SK-N-SH treated with all-trans-retinoic acid at 6 μM for 48 hours (cell line): ENCODE measurements at regions not wholly inside any gene's neighbourhood (a gene's known extent, or its start where the extent isn't known, plus 50 kb on each side); places are given as distances from the start of the nearest gene placed in this dataset.

ENCODE experiments used
- CREB5 ChIP-seq: fragments of 250-450 bp; sonication (Bioruptor Pico); IDR thresholded peaks from 2 replicates; pipeline ENCODE4 v1.5.1; 2020; ENCODE audit warnings: low read depth, mild to moderate bottlenecking, moderate library complexity
- CSDC2 ChIP-seq: fragments of 250-450 bp; sonication (Bioruptor Pico); IDR thresholded peaks from 2 replicates; pipeline ENCODE4 v1.5.0; 2020; ENCODE audit warnings: mild to moderate bottlenecking, moderate library complexity
- ISL1 ChIP-seq: fragments of 250-450 bp; sonication (Bioruptor Pico); IDR thresholded peaks from 2 replicates; pipeline ENCODE4 v2.1.2; 2022; ENCODE audit warnings: mild to moderate bottlenecking, moderate library complexity
- POU6F1 ChIP-seq: fragments of 250-450 bp; sonication (Bioruptor Pico); IDR thresholded peaks from 2 replicates; pipeline ENCODE4 v1.8.0; 2021; ENCODE audit warnings: low read depth, mild to moderate bottlenecking, moderate library complexity, borderline replicate concordance
- SNAI2 ChIP-seq: fragments of 250-450 bp; sonication (Bioruptor Pico); IDR thresholded peaks from 2 replicates; pipeline ENCODE4 v1.5.0; 2020; ENCODE audit warnings: mild to moderate bottlenecking, moderate library complexity
- TCF4 ChIP-seq: fragments of 250-450 bp; sonication (Bioruptor Pico); IDR thresholded peaks from 2 replicates; pipeline ENCODE4 v1.8.0; 2021; ENCODE audit warnings: mild to moderate bottlenecking, moderate library complexity, borderline replicate concordance
- TOX ChIP-seq: fragments of 250-450 bp; sonication (Bioruptor Pico); IDR thresholded peaks from 2 replicates; pipeline ENCODE4 v1.8.0; 2021; ENCODE audit warnings: mild to moderate bottlenecking, moderate library complexity, borderline replicate concordance
- ZC3H10 ChIP-seq: fragments of 250-450 bp; sonication (Bioruptor Pico); IDR thresholded peaks from 2 replicates; pipeline ENCODE4 v1.5.1; 2021; ENCODE audit warnings: mild to moderate bottlenecking, moderate library complexity
- ZFP30 ChIP-seq: fragments of 450-650 bp; formaldehyde crosslinking; IDR thresholded peaks from 2 replicates; pipeline ENCODE4 v1.5.0; 2022; ENCODE audit warnings: mild to moderate bottlenecking, moderate library complexity
- ZNF565 ChIP-seq: fragments of 450-650 bp; formaldehyde crosslinking; conservative IDR thresholded peaks from 2 replicates; pipeline ENCODE4 v1.5.0; 2020; ENCODE audit warnings: low read depth, mild to moderate bottlenecking, moderate library complexity
- ZNF8 ChIP-seq: fragments of 450-650 bp; formaldehyde crosslinking; IDR thresholded peaks from 2 replicates; pipeline ENCODE4 v1.5.0; 2020; ENCODE audit warnings: mild to moderate bottlenecking, moderate library complexity
- TF ChIP-seq, protein P1 (sequence below): fragments of 250-450 bp; sonication (Bioruptor Pico); IDR thresholded peaks from 2 replicates; pipeline ENCODE4 v1.5.1; 2021; ENCODE audit warnings: mild to moderate bottlenecking, moderate library complexity
- TF ChIP-seq, protein P2 (sequence below): fragments of 250-450 bp; sonication (Bioruptor Pico); IDR thresholded peaks from 2 replicates; pipeline ENCODE4 v1.8.0; 2020; ENCODE audit warnings: mild to moderate bottlenecking, moderate library complexity, borderline replicate concordance

GRCh38 chr21:20419772-20420171, 578.4 kb upstream of the NCAM2 start:
- TF ChIP-seq, protein P1, sequence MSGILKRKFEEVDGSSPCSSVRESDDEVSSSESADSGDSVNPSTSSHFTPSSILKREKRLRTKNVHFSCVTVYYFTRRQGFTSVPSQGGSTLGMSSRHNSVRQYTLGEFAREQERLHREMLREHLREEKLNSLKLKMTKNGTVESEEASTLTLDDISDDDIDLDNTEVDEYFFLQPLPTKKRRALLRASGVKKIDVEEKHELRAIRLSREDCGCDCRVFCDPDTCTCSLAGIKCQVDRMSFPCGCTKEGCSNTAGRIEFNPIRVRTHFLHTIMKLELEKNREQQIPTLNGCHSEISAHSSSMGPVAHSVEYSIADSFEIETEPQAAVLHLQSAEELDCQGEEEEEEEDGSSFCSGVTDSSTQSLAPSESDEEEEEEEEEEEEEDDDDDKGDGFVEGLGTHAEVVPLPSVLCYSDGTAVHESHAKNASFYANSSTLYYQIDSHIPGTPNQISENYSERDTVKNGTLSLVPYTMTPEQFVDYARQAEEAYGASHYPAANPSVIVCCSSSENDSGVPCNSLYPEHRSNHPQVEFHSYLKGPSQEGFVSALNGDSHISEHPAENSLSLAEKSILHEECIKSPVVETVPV (CRISPR knock-in tag): no peak
- TF ChIP-seq ZC3H10 (no peak), ZNF565 (CRISPR knock-in tag) (no peak), TCF4 (no peak), CSDC2 (CRISPR knock-in tag) (no peak), ISL1 (CRISPR knock-in tag) (no peak), SNAI2 (CRISPR knock-in tag) (no peak), CREB5 (CRISPR knock-in tag) (no peak), ZFP30 (CRISPR knock-in tag) (no peak), POU6F1 (CRISPR knock-in tag) (no peak), TOX (no peak), ZNF8 (CRISPR knock-in tag) (no peak)
- TF ChIP-seq, protein P2, sequence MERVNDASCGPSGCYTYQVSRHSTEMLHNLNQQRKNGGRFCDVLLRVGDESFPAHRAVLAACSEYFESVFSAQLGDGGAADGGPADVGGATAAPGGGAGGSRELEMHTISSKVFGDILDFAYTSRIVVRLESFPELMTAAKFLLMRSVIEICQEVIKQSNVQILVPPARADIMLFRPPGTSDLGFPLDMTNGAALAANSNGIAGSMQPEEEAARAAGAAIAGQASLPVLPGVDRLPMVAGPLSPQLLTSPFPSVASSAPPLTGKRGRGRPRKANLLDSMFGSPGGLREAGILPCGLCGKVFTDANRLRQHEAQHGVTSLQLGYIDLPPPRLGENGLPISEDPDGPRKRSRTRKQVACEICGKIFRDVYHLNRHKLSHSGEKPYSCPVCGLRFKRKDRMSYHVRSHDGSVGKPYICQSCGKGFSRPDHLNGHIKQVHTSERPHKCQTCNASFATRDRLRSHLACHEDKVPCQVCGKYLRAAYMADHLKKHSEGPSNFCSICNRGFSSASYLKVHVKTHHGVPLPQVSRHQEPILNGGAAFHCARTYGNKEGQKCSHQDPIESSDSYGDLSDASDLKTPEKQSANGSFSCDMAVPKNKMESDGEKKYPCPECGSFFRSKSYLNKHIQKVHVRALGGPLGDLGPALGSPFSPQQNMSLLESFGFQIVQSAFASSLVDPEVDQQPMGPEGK (CRISPR knock-in tag): no peak
